GM12878 (cell line): ENCODE measurements at regions not wholly inside any gene's neighbourhood (a gene's known extent, or its start where the extent isn't known, plus 50 kb on each side); places are given as distances from the start of the nearest gene placed in this dataset.

ENCODE experiments used
- ATAC-seq: fragments of 200-7000 bp; cut with Tn5 transposase; 3 replicates; pipeline ENCODE4 v1.9.1; 2020; ENCODE audit warnings: mild to moderate bottlenecking, moderate library complexity
- BruUV-seq: library from RNA; stranded (reverse); fragments of 400-500 nt; replicated peaks from 2 replicates; lab custom pipeline; 2021; lab: Mats Ljungman, UMichigan
- CTCF ChIA-PET: fragments of 300-600 bp; sonication (Branson Sonifier 250); formaldehyde crosslinking; extraction: SDS; loops from one replicate; lab custom pipeline; 2021; ENCODE audit warnings: inconsistent platforms; lab: Yijun Ruan, JAX
- POLR2A ChIA-PET: fragments of 350-600 bp; formaldehyde crosslinking; extraction: SDS; loops from one replicate; lab custom pipeline; 2021; ENCODE audit warnings: inconsistent platforms; lab: Charles Lee
- RAD21 ChIA-PET: fragments of 300-600 bp; sonication (Branson Sonifier 250); formaldehyde crosslinking; loops from one replicate; lab custom pipeline; 2023; ENCODE audit warnings: antibody characterized with exemption; ENCODE audit not compliant: unreplicated experiment; lab: Charles Lee
- SMC1A ChIA-PET: fragments of 300-600 bp; sonication (Branson Sonifier 250); formaldehyde crosslinking; loops from one replicate; lab custom pipeline; 2023; ENCODE audit not compliant: unreplicated experiment, uncharacterized antibody; lab: Charles Lee
- DNase-seq: peaks from one replicate; pipeline ENCODE4 v3.0.0-alpha.2; 2011; ENCODE audit warnings: low read depth, low spot score
- FAIRE-seq: peaks from 3 replicates; lab custom pipeline; 2011; peaks lifted over from hg19 to GRCh38; lab: Jason Lieb, UNC
- H2AFZ ChIP-seq: 2 replicates; pipeline ENCODE4 v1.6.0; 2011; ENCODE audit warnings: low read depth, low read length, control low read depth; ENCODE audit not compliant: control insufficient read depth
- H3K27ac ChIP-seq: 2 replicates; pipeline ENCODE4 v1.5.1; 2011; ENCODE audit warnings: control low read depth; ENCODE audit not compliant: control insufficient read depth, insufficient read depth
- H3K27me3 ChIP-seq, 2 experiments: replicated peaks in 1 of 2; 2 replicates each; pipeline versions ENCODE4 v1.6.0 to v1.6.1; 2011; ENCODE audit warnings: low read length in 1 of 2; ENCODE audit not compliant: control insufficient read depth in 2 of 2, insufficient read depth in 2 of 2
- H3K36me3 ChIP-seq, 2 experiments: 2 replicates each; pipeline ENCODE4 v1.5.1; 2011; ENCODE audit warnings: low read length in 1 of 2; ENCODE audit not compliant: control insufficient read depth in 2 of 2, insufficient read depth in 2 of 2
- H3K4me1 ChIP-seq: 2 replicates; pipeline ENCODE4 v1.6.1; 2011; ENCODE audit warnings: mild to moderate bottlenecking, low read length, moderate library complexity, mixed read lengths; ENCODE audit not compliant: control insufficient read depth, insufficient read depth
- H3K4me2 ChIP-seq: 2 replicates; pipeline ENCODE4 v1.6.0; 2011; ENCODE audit warnings: control low read depth; ENCODE audit not compliant: control insufficient read depth, insufficient read depth
- H3K4me3 ChIP-seq: fragments of 200-600 bp; sonication (generic); 2 replicates; pipeline ENCODE4 v1.5.1; 2016
- H3K79me2 ChIP-seq: 2 replicates; pipeline ENCODE4 v1.6.0; 2011; ENCODE audit warnings: low read length; ENCODE audit not compliant: control insufficient read depth, insufficient read depth
- H3K9ac ChIP-seq: 2 replicates; pipeline ENCODE4 v1.8.0; 2011; ENCODE audit warnings: low read length, control low read depth, mixed read lengths; ENCODE audit not compliant: control insufficient read depth, insufficient read depth
- H3K9me3 ChIP-seq: replicated peaks from 3 replicates; pipeline ENCODE4 v1.5.1; 2011; ENCODE audit warnings: mild to moderate bottlenecking, low read length; ENCODE audit not compliant: control insufficient read depth, insufficient read depth
- H4K20me1 ChIP-seq: 2 replicates; pipeline ENCODE4 v1.6.0; 2011; ENCODE audit not compliant: control insufficient read depth, insufficient read depth
- ASH2L ChIP-seq: fragments of 300-600, 200-600 bp; sonication (generic); IDR thresholded peaks from 2 replicates; pipeline ENCODE4 v1.6.1; 2017; ENCODE audit warnings: low read depth, mild to moderate bottlenecking, borderline replicate concordance
- BCL3 ChIP-seq: IDR thresholded peaks from 2 replicates; pipeline ENCODE4 v1.6.1; 2011; ENCODE audit warnings: borderline replicate concordance, low read depth, mild to moderate bottlenecking, moderate library complexity, low read length; ENCODE audit not compliant: insufficient read depth, poor library complexity, severe bottlenecking
- KDM1A ChIP-seq: fragments of 200-600 bp; sonication (generic); IDR thresholded peaks from 2 replicates; pipeline ENCODE4 v1.6.1; 2016; ENCODE audit warnings: borderline replicate concordance
- NKRF ChIP-seq: fragments of 450-650 bp; conservative IDR thresholded peaks from 2 replicates; pipeline ENCODE4 v1.6.1; 2017; ENCODE audit warnings: mild to moderate bottlenecking, moderate library complexity
- RFX5 ChIP-seq: IDR thresholded peaks from 2 replicates; pipeline ENCODE4 v1.6.1; 2011; ENCODE audit warnings: low read depth, low read length, improper control_type of control experiment
- SIN3A ChIP-seq: IDR thresholded peaks from 2 replicates; pipeline ENCODE4 v1.6.1; 2012; ENCODE audit warnings: low read depth, low read length, improper control_type of control experiment
- ZZZ3 ChIP-seq: IDR thresholded peaks from 2 replicates; pipeline ENCODE4 v1.6.1; 2011; ENCODE audit warnings: low read depth; ENCODE audit not compliant: control insufficient read depth, insufficient read length
- WGBS: methylation state at CpG from one replicate; pipeline ENCODE4 v1.1.6; 2016; ENCODE audit warnings: low lambda C conversion rate; ENCODE audit not compliant: insufficient replicate concordance, insufficient coverage; ENCODE audit errors: missing lambda C conversion rate; 5-methylcytosine and 5-hydroxymethylcytosine counted together
- in situ Hi-C: fragments of 300-500 bp; cut with MboI; formaldehyde crosslinking; loops from 9 replicates; pipeline ENCODE4 v1.14.3; 2018; ENCODE audit warnings: mixed read lengths
- intact Hi-C: fragments of 100-400 bp; cut with micrococcal nuclease; formaldehyde crosslinking; loops from one replicate; pipeline ENCODE4 v1.14.2; 2022; ENCODE audit not compliant: unreplicated experiment

- Histone ChIP-seq H3K4me1 (no peaks in the 10 kb centered on the region), H2AFZ (no peak overlapping the region), H3K27me3 (no peaks in the 10 kb centered on the region), H3K27ac (no peak overlapping the region), H3K36me3 (no peaks in the 10 kb centered on the region), H3K9me3 (no peaks in the 10 kb centered on the region), H3K9ac (no peak overlapping the region), H3K4me3 (no peak overlapping the region), H3K4me2 (no peak overlapping the region), H3K79me2 (no peaks in the 10 kb centered on the region), H4K20me1 (no peaks in the 10 kb centered on the region)
- ChIA-PET RAD21 (no interaction called here), POLR2A (no interaction called here), SMC1A (no interaction called here), CTCF (no interaction called here)
- in situ Hi-C loops (no loop called here), intact Hi-C loops (no loop called here)
- no peak for TF ChIP-seq ZZZ3
- TF ChIP-seq SIN3A = no peak
- TF ChIP-seq BCL3 = no peak
- no peak for TF ChIP-seq KDM1A
- no peak for TF ChIP-seq RFX5
- TF ChIP-seq ASH2L = no peak
- no peak for TF ChIP-seq NKRF
- ATAC-seq (no peak), DNase-seq (no peak), FAIRE-seq (no peak)
- 0% methylated on average over 1 of the region's 1 CpG for WGBS
- BruUV-seq = no TSS peak
These were observed 1371.6 kb downstream of the NSUN3 start for GRCh38 chr3:95434491-95434890.
